Loucy (cell line): ENCODE measurements at regions not wholly inside any gene's neighbourhood (a gene's known extent, or its start where the extent isn't known, plus 50 kb on each side); places are given as distances from the start of the nearest gene placed in this dataset.

Source experiments
- H2AFZ ChIP-seq: fragments of 200-600 bp; sonication (generic); 2 replicates; pipeline ENCODE4 v1.6.0; 2016; ENCODE audit warnings: antibody characterized with exemption, mild to moderate bottlenecking, low read length, moderate library complexity
- H3F3A ChIP-seq: fragments of 200-600 bp; 2 replicates; pipeline ENCODE4 v1.6.0; 2016; ENCODE audit warnings: antibody characterized with exemption, low read depth, mild to moderate bottlenecking
- H3K27me3 ChIP-seq: fragments of 200-600 bp; sonication (generic); 2 replicates; pipeline ENCODE4 v1.6.1; 2014; ENCODE audit warnings: low read length, mild to moderate bottlenecking; ENCODE audit not compliant: insufficient read depth, poor library complexity, severe bottlenecking
- H3K36me3 ChIP-seq: fragments of 200-600 bp; sonication (generic); 2 replicates; pipeline ENCODE4 v1.6.1; 2016; ENCODE audit warnings: low read length; ENCODE audit not compliant: insufficient read depth
- H3K4me1 ChIP-seq: fragments of 200-600 bp; sonication (generic); 2 replicates; pipeline ENCODE4 v1.5.1; 2014; ENCODE audit warnings: low read length, mild to moderate bottlenecking; ENCODE audit not compliant: insufficient read depth, poor library complexity, severe bottlenecking
- H3K4me2 ChIP-seq: fragments of 200-600 bp; sonication (generic); 2 replicates; pipeline ENCODE4 v1.6.0; 2014; ENCODE audit warnings: antibody characterized with exemption, low read length, low read depth, mild to moderate bottlenecking; ENCODE audit not compliant: poor library complexity, severe bottlenecking
- H3K4me3 ChIP-seq: fragments of 200-600 bp; sonication (generic); 2 replicates; pipeline ENCODE4 v1.5.1; 2014; ENCODE audit warnings: low read length, mild to moderate bottlenecking, mixed read lengths; ENCODE audit not compliant: poor library complexity, severe bottlenecking
- H3K79me2 ChIP-seq: fragments of 200-600 bp; sonication (generic); 2 replicates; pipeline ENCODE4 v1.6.1; 2014; ENCODE audit warnings: low read length; ENCODE audit not compliant: insufficient read depth
- H3K9ac ChIP-seq: fragments of 200-600 bp; sonication (generic); 2 replicates; pipeline ENCODE4 v1.6.0; 2014; ENCODE audit warnings: mild to moderate bottlenecking, low read depth, low read length, moderate library complexity; ENCODE audit not compliant: poor library complexity, severe bottlenecking
- H3K9me2 ChIP-seq: fragments of 200-600 bp; sonication (generic); replicated peaks from 2 replicates; pipeline ENCODE4 v1.6.1; 2016; ENCODE audit warnings: low read depth, low read length, mixed read lengths
- H3K9me3 ChIP-seq: fragments of 200-600 bp; sonication (generic); 2 replicates; pipeline ENCODE4 v1.6.1; 2014; ENCODE audit warnings: mild to moderate bottlenecking, antibody characterized with exemption, low read length, low read depth; ENCODE audit not compliant: insufficient read depth
- H4K20me1 ChIP-seq: fragments of 200-600 bp; sonication (generic); 2 replicates; pipeline ENCODE4 v1.6.0; 2014; ENCODE audit warnings: antibody characterized with exemption, low read length, mild to moderate bottlenecking; ENCODE audit not compliant: insufficient read depth, poor library complexity, severe bottlenecking
- EZH2phosphoT487 ChIP-seq: fragments of 200-600 bp; IDR thresholded peaks from 2 replicates; pipeline ENCODE4 v1.6.1; 2018; ENCODE audit warnings: antibody characterized with exemption, mild to moderate bottlenecking, moderate library complexity, borderline replicate concordance
- TF ChIP-seq, protein P1 (sequence below): fragments of 200-600 bp; sonication (generic); conservative IDR thresholded peaks from 2 replicates; pipeline ENCODE4 v1.5.1; 2014; ENCODE audit warnings: mild to moderate bottlenecking, antibody characterized with exemption, low read length

DNA sequence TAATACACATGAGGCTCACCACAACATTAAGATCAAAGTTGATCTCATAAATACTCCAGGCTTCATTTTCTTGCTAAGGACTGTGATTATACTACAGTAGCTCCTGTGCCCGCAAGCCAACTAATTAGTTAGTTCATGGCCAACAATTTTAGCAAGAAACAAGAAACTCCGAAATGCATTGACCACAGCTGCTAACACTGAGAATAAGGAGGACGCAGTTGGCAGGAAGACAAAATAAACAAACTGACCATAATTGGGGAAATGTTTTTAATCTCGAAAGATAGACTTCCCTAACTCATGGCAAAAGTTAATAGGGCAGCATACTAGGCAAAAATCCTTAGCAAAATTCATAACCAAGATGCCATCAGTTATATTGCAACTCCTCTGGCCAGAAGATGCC is 115.5 kb upstream of the SPEF2 start:
- Histone ChIP-seq H2AFZ (no peak overlapping the region), H4K20me1 (no peaks in the 10 kb centered on the region), H3K4me1 (no peaks in the 10 kb centered on the region), H3K4me3 (no peak overlapping the region), H3K27me3 (no peaks in the 10 kb centered on the region), H3K9me2 (no peaks in the 10 kb centered on the region), H3K4me2 (no peak overlapping the region), H3K36me3 (no peaks in the 10 kb centered on the region), H3K9ac (no peak overlapping the region), H3K9me3 (peaks cover 9% of the 10 kb centered on the region), H3F3A (no peaks in the 10 kb centered on the region), H3K79me2 (no peaks in the 10 kb centered on the region)
- TF ChIP-seq EZH2phosphoT487 = no peak
- TF ChIP-seq, protein P1, sequence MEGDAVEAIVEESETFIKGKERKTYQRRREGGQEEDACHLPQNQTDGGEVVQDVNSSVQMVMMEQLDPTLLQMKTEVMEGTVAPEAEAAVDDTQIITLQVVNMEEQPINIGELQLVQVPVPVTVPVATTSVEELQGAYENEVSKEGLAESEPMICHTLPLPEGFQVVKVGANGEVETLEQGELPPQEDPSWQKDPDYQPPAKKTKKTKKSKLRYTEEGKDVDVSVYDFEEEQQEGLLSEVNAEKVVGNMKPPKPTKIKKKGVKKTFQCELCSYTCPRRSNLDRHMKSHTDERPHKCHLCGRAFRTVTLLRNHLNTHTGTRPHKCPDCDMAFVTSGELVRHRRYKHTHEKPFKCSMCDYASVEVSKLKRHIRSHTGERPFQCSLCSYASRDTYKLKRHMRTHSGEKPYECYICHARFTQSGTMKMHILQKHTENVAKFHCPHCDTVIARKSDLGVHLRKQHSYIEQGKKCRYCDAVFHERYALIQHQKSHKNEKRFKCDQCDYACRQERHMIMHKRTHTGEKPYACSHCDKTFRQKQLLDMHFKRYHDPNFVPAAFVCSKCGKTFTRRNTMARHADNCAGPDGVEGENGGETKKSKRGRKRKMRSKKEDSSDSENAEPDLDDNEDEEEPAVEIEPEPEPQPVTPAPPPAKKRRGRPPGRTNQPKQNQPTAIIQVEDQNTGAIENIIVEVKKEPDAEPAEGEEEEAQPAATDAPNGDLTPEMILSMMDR = no peak

DNA sequence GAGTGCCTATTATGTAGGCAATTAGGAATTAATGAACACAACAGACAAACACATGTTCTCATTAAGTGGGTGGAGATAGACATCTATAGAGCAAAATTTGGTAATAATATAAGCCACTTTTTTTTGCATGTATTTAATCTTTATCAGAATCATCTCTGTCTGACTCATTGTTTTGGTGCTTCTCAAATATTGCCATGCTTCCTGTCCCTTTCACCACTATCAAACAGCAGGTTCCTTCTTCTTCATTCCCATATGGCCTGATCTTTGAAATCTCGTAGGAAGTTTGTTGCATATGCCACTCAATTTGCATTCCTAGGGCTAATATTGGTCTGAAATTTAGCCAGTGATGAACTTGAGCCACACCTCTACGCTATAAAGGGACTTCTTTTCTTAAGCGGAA is 128.9 kb upstream of the SPEF2 start:
- no peak overlapping the region for H3K9ac ChIP-seq
- no peak overlapping the region for H2AFZ ChIP-seq
- no peaks in the 10 kb centered on the region for H3K9me2 ChIP-seq
- H3K36me3 ChIP-seq = no peaks in the 10 kb centered on the region
- no peaks in the 10 kb centered on the region for H3K79me2 ChIP-seq
- no peaks in the 10 kb centered on the region for H3F3A ChIP-seq
- H3K4me1 ChIP-seq = peaks cover 39% of the 10 kb centered on the region
- no peak overlapping the region for H3K4me3 ChIP-seq
- TF ChIP-seq, protein P1 = no peak
- TF ChIP-seq EZH2phosphoT487 = no peak
- H3K9me3 ChIP-seq = no peaks in the 10 kb centered on the region
- peak overlapping the region; percentile 24 for H3K4me2 ChIP-seq
- no peaks in the 10 kb centered on the region for H4K20me1 ChIP-seq
- H3K27me3 ChIP-seq = no peaks in the 10 kb centered on the region

GRCh38 chr5:35488055-35488454 is 129.6 kb upstream of the SPEF2 start:
- Histone ChIP-seq H3K9me3 (no peaks in the 10 kb centered on the region), H2AFZ (peak overlapping the region; percentile 45; the same call in 1 of the 2 replicates), H3K9ac (no peak overlapping the region), H3K36me3 (no peaks in the 10 kb centered on the region), H3K4me3 (no peak overlapping the region), H3K79me2 (no peaks in the 10 kb centered on the region), H3K9me2 (no peaks in the 10 kb centered on the region), H4K20me1 (no peaks in the 10 kb centered on the region), H3K4me2 (peak overlapping the region; percentile 24), H3K4me1 (peaks cover 44% of the 10 kb centered on the region), H3K27me3 (no peaks in the 10 kb centered on the region), H3F3A (no peaks in the 10 kb centered on the region)
- TF ChIP-seq, protein P1 = no peak
- TF ChIP-seq EZH2phosphoT487 = no peak
